ENCODE measurements at regions not wholly inside any gene's neighbourhood (a gene's known extent, or its start where the extent isn't known, plus 50 kb on each side); places are given as distances from the start of the nearest gene placed in this dataset.

DNA sequence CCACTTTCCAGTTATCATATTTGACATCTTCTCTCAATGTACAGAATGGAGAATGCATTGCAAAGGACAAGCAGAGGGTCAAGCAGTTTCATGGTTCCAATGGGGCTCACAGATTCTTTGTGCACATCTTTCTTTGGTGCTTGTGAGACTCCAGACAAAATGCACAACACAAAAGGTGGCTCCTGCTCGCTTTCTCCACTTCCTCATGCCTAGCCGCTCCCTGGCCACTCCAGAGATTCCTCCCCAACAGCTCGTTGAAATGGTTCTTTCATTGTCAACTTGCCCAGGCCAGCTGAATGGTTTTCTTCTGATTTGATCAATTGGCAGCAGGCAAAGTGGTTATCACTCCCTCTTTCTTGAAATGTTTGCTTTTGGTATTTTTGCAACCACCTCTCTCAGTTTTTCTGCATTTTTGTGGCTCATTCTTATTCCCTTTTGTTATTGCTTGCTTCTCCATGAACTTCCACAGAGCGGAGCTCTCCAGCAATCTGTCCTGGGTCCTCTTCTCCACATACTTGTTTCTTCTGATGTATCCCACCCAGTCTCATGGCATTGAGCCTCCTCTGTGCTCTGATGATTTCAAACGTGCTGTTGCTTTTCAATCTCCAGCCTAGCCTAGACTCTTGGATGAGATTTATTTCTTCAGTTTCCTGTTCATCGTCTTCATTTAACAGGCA, 507.8 kb upstream of the MKI67 start:
- DNase-seq (ENCODE audit: low read depth in 2 of 3, low spot score in 2 of 3): no peak

GRCh38 chr10:128642023-128642422, 515.8 kb upstream of the MKI67 start:
- DNase-seq (ENCODE audit: low read depth in 2 of 3, low spot score in 2 of 3): no peak

- DNase-seq (ENCODE audit: low read depth in 2 of 3, low spot score in 2 of 3): no peak
Measured at GRCh38 chr10:128642502-128642901, 516.3 kb upstream of the MKI67 start.

DNA sequence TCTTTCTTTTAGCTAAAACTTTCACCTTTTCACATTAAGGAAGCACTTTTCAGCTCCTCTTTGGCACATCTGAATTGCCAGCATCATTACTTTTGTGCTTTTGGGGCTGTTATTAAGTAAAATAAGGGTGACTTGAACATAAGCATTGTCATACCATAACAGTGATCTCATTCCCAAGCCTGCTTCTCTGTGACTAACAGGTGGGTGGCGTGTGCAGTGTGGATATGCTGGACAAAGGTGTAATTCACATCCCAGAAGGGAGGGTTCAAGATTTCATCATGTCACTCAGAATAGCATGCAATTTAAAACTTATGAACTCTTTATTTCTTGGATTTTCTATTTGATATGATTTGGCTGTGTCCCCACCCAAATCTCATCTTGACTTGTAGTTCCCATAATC, 517.4 kb upstream of the MKI67 start:
- no peak for DNase-seq (ENCODE audit: low read depth in 2 of 3, low spot score in 2 of 3)

DNA sequence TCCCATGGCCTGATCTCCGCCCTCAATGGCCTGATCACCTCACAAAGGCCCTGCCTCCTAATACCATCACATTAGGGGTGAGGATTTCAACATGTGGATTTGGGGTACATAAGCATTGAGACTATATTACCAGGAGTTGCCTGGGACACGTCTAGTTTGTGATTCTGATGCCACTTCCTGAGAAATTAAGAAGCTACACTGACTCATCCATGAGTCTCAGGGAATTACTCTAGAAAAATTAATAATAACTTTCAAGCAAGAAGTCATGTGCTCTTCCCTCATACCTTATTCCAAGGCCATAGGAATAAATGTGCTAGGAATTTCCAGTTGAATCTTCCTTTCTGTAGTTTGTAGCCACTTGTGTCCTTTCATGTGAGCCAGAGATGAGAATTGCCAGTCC, 519.3 kb upstream of the MKI67 start:
- DNase-seq (ENCODE audit: low read depth in 2 of 3, low spot score in 2 of 3): no peak

DNA sequence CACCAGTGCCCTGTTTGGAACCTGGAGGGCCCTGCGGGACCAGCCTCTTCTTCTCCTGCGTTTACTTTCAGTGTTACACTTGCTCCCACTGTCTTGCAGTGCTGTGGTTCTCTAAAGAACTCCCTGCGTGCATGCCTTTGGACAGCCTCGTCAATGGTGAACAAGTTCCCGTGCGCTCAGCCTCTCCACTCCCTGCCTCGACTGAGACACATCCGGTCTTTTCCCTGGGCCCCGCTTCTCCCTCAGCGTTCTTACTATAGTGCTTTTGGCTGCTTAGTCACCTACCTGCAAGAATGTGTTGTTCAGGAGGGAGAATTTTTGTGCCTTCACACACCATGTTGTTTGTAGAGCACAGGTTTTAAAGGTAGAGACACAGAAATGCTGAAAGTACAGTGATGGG, 520.7 kb upstream of the MKI67 start:
- no peak for DNase-seq (ENCODE audit: low read depth in 2 of 3, low spot score in 2 of 3)

- no peak for DNase-seq (ENCODE audit: low read depth in 2 of 3, low spot score in 2 of 3)
Measured at GRCh38 chr10:128657548-128657947, 531.3 kb upstream of the MKI67 start.

DNA sequence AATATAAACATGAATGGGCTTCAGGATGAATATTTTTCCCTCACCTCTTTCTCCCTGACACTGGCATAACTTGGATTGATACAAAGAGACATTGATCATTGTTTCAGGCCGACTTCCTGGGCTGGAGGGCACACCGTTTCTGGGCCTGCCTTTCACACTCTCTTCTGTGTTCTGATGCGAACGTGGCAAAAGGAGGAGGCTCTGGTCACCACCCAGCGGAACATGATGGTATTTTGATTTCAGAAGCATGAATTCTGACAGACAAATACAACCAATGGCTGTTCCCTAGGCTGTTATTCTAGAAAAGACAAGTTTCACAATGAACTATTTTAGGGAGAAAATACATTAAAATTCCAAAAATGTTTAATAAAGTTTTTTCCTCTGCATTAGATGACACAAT, 534.5 kb upstream of the MKI67 start:
- no peak for DNase-seq (ENCODE audit: low read depth in 2 of 3, low spot score in 2 of 3)

- DNase-seq (ENCODE audit: low read depth in 2 of 3, low spot score in 2 of 3): no peak
Measured at GRCh38 chr10:128661404-128662197, 535.4 kb upstream of the MKI67 start.

DNA sequence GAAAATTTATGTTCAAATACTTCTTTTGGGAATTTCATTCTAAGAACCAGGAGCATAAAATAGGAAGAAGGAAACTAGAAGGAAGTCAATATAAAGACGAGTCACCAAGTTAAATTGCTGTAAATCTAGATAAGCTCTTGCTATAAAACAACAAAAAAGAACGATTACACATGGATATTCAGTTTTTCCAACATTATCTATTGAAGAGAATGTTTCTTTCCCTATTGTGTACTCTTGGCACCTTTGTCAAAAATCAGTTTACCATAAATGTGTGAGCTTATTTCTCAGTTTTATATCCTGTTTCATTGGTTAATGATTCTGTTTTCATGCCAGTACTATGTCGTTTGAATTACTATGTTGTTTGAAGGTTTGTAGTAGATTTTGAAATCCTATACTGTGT, 536.3 kb upstream of the MKI67 start:
- DNase-seq (ENCODE audit: low read depth in 2 of 3, low spot score in 2 of 3): no peak

- DNase-seq (ENCODE audit: low read depth in 2 of 3, low spot score in 2 of 3): no peak
Measured at GRCh38 chr10:128664729-128665128, 538.5 kb upstream of the MKI67 start.

DNA sequence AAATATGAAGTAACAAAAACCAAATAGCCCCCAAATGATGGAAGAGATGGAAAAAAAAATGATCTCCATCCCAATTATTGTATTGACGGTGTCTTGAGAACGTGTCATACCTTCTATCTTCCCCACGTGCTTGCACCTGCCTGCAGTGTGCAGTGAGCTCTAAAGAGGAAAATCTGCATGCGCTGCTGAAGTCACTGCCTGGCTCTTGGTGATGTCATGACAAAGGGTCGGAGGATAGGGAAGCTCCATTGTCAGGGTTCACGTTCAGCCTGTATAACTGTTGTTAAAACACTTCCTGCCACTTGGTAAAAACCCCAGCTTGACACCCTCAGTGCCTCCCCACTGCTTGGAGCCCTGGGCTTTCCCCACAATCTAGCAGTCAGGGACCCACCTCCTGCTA, 549.2 kb upstream of the MKI67 start:
- no peak for DNase-seq (ENCODE audit: low read depth in 2 of 3, low spot score in 2 of 3)

GRCh38 chr10:128680116-128680515, 553.9 kb upstream of the MKI67 start:
- no peak for DNase-seq (ENCODE audit: low read depth in 2 of 3, low spot score in 2 of 3)

DNA sequence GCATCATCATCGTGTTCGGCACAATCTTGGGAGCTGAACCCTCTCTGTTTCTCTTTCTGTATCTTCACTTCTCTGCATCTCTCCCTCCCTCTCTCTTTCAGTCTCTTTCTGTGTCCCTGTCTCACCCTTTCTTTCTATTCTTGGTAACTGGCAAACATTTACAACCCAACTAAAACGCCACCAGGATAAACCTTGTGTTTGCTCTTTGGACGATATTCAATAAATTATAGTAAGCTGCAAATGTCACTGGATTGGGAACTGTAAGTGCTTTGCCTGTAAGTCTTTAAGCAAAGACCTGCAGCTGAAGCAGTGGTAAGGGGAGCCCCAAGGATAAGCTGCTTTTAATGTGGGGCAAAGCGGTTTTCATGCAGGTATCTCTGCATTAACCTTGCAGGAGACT, 558.0 kb upstream of the MKI67 start:
- DNase-seq (ENCODE audit: low read depth in 2 of 3, low spot score in 2 of 3): no peak

DNA sequence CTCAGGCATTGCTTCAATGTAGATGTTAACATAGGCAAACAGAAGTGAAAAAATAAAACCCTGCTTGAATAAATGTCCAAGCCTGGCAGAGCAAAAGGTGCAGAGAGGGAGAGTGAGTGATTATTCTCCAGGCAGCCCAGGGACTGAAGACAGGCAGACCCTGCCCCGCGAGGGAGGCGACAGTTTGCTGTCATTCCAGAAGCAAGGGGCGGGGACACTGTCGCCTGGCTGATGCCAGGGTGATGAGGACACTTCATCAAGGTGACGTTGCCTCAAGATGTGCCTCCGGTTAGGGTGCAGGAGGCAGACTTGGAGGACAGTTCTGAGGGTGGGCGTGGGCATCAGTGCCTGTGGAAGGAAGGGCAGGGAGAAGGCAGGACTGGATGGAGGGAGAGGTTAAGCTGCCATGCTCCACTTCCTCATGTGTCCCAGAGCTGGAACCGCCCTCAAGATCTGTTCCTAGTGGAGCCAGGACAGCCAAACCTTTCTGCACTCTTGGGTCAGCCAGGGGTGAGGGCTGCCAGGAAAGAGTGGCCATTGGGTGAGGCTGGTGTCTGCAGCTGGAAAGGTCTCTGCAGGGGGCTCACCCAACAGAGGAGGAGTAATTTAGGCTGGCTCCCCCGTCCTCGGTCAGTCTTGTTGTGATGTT, 560.5 kb upstream of the MKI67 start:
- DNase-seq (ENCODE audit: low read depth in 2 of 3, low spot score in 2 of 3): no peak

- DNase-seq (ENCODE audit: low read depth in 2 of 3, low spot score in 2 of 3): no peak
Measured at GRCh38 chr10:128687408-128687807, 561.2 kb upstream of the MKI67 start.

DNA sequence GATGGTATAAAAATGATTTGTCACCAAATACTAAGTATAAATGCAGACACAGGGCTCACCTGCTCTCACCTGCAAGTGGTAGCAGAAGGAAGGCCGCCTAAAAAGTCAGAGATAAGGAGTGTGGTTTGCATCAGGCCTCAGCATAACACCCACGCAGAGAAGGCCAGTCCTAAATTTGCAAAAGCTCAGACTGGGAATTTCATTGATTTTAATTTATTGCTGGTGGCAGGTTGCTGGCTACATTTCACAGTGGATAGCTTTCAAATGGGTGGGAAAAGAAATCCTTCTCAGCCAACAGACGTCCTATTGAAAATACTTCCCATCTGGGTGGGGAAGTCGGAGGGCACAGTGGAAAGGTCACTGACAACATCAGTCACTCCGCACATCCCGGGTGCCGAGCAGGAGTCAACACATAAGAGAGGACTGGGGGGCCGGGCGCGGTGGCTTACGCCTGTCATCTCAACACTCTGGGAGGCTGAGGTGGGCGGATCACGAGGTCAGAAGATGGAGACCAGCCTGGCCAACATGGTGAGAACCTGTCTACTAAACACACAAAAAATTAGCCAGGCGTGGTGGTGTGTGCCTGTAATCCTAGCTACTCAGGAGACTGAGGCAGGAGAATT, 561.8 kb upstream of the MKI67 start:
- DNase-seq (ENCODE audit: low read depth in 2 of 3, low spot score in 2 of 3): no peak

DNA sequence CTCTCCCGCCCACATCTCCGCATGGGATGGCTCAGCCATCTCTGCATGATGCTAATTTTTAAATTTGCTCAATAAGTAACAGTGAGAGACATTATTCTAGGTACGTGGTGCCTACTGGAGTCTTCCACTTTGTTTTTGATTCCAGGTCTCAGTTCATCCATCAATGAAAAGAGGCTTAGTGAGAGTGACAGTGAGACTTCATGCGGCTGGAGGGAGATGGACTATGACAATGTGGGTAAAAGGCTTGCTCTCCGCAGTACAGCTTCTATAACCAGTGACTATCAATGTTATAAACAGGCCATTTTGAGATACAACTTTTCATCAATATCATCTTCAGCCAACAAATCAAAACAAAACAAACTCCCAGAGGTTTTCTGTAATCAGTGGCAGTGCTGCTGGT, 563.4 kb upstream of the MKI67 start:
- DNase-seq (ENCODE audit: low read depth in 2 of 3, low spot score in 2 of 3): no peak

DNA sequence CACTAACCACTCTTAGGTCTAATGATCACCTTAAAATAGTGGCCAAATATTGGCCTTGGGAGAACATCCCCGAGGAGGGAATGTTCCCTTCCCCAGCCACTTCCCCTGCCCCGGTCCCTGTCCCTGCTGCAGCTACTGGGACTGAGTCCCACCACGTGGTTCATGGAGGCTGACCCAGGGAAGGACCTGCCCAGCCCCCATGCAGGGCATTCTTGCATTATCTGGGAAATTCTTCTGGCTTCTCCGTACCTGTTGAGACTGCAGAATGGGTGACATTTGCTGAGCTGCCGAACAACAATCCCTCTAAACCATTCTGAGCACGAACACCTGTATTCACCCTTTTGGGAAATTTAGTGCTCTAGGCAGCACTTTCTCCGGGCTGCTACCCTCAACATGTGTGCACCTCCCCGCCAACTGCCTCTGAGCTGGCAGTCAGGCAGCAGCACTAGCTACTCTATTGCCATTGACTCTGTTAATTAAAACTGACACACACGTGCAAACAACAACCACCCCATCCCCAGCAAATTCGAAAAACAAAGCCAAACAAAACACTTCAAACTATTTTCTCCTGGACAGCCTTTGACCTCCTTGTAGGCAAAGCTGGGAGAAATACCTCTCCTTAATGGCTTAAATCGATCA, 567.4 kb upstream of the MKI67 start:
- no peak for DNase-seq (ENCODE audit: low read depth in 2 of 3, low spot score in 2 of 3)

- no peak for DNase-seq (ENCODE audit: low read depth in 2 of 3, low spot score in 2 of 3)
Measured at GRCh38 chr10:128694168-128694850, 568.1 kb upstream of the MKI67 start.
